DOHH2 (cell line): ENCODE measurements at regions not wholly inside any gene's neighbourhood (a gene's known extent, or its start where the extent isn't known, plus 50 kb on each side); places are given as distances from the start of the nearest gene placed in this dataset.

Experiments used
- EZH2phosphoT487 ChIP-seq: fragments of 200-600 bp; sonication (generic); IDR thresholded peaks from 2 replicates; pipeline ENCODE4 v1.6.1; 2017; ENCODE audit warnings: borderline replicate concordance, mild to moderate bottlenecking, antibody characterized with exemption, low read length, moderate library complexity, mixed read lengths
- TF ChIP-seq, protein P1 (sequence below): fragments of 200-600 bp; sonication (generic); IDR thresholded peaks from one replicate; pipeline ENCODE4 v1.5.1; 2014; ENCODE audit warnings: antibody characterized with exemption, mild to moderate bottlenecking, low read depth, low read length; ENCODE audit not compliant: poor library complexity, severe bottlenecking

DNA sequence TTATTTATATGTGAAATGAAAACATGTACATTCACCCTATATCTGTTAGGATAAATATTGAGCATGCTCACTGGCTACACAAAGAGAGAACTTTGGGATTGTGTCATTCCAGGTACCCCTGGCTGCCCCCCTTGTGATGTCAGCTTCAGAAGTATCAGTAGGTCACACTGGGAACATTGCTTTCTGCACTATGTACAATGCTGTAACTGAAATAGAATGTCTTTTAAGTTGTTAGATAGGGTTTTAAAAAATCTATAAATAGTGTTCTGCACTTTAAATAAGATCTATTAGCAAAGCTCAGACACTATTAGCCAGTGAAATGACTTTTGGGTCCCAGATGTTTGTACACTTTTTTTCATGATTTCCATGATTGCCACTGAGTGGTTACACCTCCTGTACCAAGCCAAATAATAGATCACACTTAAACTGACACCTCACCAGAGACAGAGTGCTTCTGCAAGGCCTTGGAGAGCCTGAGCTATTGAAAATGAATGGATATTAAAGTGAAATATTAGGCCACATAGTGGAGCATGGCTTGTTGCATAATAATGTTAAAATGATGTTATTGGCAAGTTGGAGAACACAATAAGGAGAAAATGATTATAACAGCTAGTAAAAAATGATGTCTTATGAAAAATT, 297.0 kb upstream of the NXPH2 start:
- TF ChIP-seq, protein P1, sequence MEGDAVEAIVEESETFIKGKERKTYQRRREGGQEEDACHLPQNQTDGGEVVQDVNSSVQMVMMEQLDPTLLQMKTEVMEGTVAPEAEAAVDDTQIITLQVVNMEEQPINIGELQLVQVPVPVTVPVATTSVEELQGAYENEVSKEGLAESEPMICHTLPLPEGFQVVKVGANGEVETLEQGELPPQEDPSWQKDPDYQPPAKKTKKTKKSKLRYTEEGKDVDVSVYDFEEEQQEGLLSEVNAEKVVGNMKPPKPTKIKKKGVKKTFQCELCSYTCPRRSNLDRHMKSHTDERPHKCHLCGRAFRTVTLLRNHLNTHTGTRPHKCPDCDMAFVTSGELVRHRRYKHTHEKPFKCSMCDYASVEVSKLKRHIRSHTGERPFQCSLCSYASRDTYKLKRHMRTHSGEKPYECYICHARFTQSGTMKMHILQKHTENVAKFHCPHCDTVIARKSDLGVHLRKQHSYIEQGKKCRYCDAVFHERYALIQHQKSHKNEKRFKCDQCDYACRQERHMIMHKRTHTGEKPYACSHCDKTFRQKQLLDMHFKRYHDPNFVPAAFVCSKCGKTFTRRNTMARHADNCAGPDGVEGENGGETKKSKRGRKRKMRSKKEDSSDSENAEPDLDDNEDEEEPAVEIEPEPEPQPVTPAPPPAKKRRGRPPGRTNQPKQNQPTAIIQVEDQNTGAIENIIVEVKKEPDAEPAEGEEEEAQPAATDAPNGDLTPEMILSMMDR = no peak
- no peak for TF ChIP-seq EZH2phosphoT487
